GM11168 (cell line): ENCODE measurements at regions not wholly inside any gene's neighbourhood (a gene's known extent, or its start where the extent isn't known, plus 50 kb on each side); places are given as distances from the start of the nearest gene placed in this dataset.
"Not testable (repeated sequence)": the region's sequence is repeated elsewhere in the genome, so short reads cannot be mapped to it uniquely, and the experiment has no call there.

ENCODE experiments used
- in situ Hi-C: fragments of 300-500 bp; cut with MboI; formaldehyde crosslinking; loops from one replicate; pipeline ENCODE4 v1.12.0; 2022; ENCODE audit warnings: low sequenced_read_pairs; ENCODE audit not compliant: unreplicated experiment

DNA sequence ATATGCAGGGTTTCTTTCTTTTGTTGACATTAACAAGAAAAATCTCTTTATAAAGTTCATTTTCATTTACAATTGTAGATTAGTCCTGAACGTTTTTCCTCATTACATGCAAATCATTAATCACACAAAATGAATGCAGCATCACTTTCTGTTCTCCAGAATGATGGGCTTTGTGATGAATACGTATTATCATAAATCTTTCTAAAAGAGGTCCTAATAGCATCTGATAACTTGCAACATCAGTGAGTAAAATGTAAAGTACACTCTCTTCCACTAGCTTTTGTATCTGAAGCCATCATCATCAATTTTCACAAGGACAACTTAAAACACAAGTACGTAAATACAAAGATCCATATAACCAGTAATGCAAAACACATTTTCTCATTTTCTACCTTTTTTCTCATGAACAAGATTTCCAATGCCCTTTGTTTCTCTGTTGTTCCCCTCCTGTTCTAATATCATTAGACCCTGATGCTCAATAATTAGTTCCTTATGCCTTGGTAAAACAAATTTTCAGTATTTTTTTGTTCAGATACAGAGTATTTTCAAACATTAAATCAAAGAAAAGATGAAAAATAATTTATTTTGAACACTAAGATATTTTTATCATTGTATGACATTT is 437.4 kb upstream of the MIR17HG start:
- in situ Hi-C loops = no loop called here

GRCh38 chr13:90912247-90912646 is 435.2 kb upstream of the MIR17HG start:
- in situ Hi-C loops = no loop called here

GRCh38 chr13:90918536-90918935 is 429.0 kb upstream of the MIR17HG start:
- in situ Hi-C loops = no loop called here

GRCh38 chr13:90919153-90919552 is 428.3 kb upstream of the MIR17HG start:
- in situ Hi-C loops = no loop called here

GRCh38 chr13:90926459-90926858 is 421.0 kb upstream of the MIR17HG start:
- in situ Hi-C loops = no loop called here

GRCh38 chr13:90928109-90928508 is 419.4 kb upstream of the MIR17HG start:
- in situ Hi-C loops = no loop called here

DNA sequence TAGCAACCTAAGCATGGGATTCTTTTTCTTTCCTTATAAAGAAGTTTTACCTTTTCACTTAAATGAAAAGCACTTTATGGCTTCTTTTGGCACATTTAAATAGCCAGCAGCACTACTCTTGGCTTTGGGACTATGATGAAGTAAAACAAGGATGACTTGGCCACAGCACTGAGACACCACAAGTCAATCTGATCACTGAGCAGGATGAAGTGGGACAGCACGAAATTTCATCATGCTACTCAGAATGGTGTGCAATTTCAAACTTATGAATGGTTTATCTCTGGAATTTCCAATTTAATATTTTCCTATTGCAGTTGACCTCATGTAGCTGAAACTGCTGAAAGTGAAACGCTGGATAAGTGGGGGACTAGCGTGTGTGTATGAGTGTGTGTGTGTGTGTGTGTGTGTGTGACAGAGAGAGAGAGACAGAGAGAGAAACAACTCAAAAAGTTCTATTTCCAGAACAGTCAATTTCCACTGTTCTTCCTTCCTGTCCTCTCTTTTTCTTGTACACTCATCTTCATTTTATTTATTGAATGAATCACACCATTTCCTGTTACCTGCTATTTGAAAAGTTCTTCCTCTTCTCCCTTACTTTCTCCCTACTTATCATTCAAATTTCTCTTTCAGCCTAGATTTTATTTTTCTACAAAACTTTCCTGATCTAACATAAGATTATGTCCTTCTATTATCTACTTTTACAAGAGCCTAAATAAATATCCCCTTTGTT is 414.2 kb upstream of the MIR17HG start:
- in situ Hi-C loops = no loop called here

DNA sequence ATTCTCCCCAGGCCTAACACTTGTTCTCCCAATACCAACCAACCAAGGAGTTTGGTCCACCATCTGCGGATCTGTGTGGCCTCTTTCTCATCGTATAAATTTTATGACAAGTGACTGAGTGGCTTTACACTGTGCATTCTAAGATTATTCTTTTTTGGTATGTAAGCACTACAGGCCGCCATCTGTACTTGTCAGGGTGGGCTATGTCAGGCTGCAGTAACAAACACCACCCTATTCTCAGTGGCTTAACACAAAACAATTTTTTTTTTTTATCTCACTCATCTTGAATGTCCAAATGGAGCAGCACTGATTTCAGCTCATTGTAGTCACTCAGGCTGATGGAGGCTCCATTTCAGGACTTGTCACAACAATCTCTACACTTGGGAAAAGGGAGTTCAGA is 412.7 kb upstream of the MIR17HG start:
- in situ Hi-C loops = no loop called here

DNA sequence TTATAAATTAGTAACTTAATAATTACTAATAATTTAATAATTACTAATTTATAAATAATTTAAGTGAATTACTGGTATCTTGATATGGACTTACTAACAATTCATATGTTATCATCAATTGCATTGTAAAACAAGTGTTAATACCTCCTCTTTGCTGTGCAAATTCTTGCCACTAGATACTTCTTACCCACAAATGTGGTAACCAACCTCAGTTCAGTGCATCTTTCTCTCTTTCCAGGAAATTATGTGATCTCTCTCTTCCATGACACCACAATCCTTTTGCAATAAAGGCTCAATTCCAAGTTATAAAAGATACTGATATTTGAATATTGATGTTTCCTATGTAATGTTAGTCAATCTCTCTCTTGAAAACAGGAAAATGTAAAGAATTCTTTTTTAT is 408.6 kb upstream of the MIR17HG start:
- in situ Hi-C loops = no loop called here

DNA sequence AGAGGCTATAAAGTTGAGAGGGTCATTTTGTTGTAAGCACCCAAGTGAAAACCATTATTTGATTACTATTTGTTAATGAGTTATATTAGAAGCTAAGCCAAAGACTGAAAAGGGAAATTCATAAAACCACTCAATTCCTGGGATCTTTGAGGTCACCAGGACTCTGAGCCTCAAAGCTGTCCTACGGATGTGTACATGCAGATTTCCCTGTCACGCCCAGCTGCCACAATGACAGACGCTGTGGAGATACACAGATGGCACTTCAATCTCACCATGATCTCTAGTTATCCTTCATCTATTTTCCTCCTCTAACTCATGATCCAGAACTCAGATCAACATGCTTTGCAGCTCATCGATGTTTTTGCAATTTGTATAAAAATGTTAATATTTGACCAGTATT is 403.5 kb upstream of the MIR17HG start:
- in situ Hi-C loops = no loop called here

DNA sequence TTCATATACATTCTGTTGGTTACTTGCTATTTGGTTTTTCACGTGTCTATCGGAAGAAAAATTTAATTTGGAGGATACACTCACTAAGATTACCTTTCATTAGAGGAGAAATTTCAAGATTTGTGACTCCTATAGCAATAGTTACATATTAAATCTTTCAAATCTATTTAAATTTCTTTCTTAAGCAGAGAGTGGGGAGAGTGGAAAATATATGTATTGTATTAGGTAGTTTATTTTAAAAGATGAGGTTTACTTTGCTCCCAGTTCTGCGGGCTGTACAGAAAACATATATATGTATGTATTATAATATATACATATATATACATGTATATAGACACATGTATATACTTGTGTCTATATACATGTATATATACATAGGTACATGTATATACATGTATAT is 402.3 kb upstream of the MIR17HG start:
- in situ Hi-C loops = not testable (repeated sequence)

DNA sequence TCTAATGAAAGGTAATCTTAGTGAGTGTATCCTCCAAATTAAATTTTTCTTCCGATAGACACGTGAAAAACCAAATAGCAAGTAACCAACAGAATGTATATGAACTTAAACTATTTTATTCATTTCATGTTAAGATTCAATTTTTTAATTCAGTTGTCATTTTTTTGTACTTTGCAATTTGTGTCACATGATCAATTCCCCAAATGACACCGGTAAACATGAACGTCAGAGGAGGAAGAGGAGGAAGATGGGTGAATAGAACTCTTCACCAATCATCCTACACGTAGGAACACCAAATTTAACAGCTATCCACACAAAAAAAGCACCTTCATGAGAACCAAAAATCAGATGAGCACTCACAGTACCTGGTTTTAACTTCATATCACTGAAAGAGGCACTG is 401.4 kb upstream of the MIR17HG start:
- in situ Hi-C loops = not testable (repeated sequence)

- in situ Hi-C loops = no loop called here
These were observed 399.5 kb upstream of the MIR17HG start for GRCh38 chr13:90947976-90948375.

DNA sequence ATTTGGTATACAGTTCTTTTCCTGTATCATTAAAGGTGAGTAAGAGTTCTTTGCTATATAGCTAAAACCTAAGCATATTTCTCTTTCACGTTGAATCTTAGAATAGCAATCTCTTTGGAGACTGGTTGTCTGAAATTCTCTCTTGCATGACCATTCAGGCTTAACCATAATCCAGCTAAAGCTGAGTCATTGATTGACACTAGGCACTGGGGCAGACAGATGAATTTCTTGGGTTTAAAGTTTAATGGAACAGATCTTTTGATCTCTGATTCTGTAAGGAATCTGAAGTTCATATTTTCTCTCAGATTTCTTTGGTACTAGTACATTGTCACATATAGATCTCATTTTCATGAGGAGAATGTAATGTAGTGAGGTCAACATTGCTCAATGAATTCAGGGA is 397.3 kb upstream of the MIR17HG start:
- in situ Hi-C loops = no loop called here

- in situ Hi-C loops = no loop called here
These were observed 395.8 kb upstream of the MIR17HG start for GRCh38 chr13:90951663-90952062.

DNA sequence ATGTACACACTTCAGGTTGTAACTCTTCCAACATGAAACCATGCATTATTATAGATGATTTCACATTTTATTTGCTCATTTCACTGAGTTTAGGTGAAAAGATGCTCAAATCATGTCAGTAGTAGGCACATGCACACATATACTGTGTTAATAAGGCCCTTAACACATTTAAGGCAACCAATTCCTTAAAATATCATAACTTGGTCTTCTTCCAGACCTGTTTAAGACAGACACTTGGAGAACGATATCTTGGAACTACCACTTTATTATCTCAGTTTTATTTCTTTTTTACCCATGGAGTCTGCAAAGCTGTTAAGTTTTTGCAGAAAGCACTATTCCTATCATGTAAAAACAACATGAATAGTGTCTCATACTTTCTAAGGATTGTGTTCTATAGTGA is 395.2 kb upstream of the MIR17HG start:
- in situ Hi-C loops = no loop called here

- in situ Hi-C loops = no loop called here
These were observed 392.8 kb upstream of the MIR17HG start for GRCh38 chr13:90954605-90955195.

GRCh38 chr13:90956031-90956430 is 391.5 kb upstream of the MIR17HG start:
- in situ Hi-C loops = no loop called here

GRCh38 chr13:90958866-90959265 is 388.6 kb upstream of the MIR17HG start:
- in situ Hi-C loops = no loop called here

GRCh38 chr13:90968166-90968904 is 379.2 kb upstream of the MIR17HG start:
- in situ Hi-C loops = no loop called here
